Activated naive CD8-positive, alpha-beta T cell treated with anti-CD3 and anti-CD28 coated beads, Interleukin-2, amount 50 U/mL, for 24 hours (primary cell): ENCODE measurements at regions not wholly inside any gene's neighbourhood (a gene's known extent, or its start where the extent isn't known, plus 50 kb on each side); places are given as distances from the start of the nearest gene placed in this dataset.
"Not testable (repeated sequence)": the region's sequence is repeated elsewhere in the genome, so short reads cannot be mapped to it uniquely, and the experiment has no call there.

Experiments
- ATAC-seq: fragments of 150-1000 bp; cut with Tn5 transposase; one replicate; pipeline ENCODE4 v1.10.0; 2021
- DNase-seq: peaks from one replicate; pipeline ENCODE4 v3.0.0; 2021
- H3K27ac Mint-ChIP-seq: one replicate; pipeline ENCODE4 v1.8.0; 2021; ENCODE audit warnings: mild to moderate bottlenecking, mixed read lengths
- H3K27me3 Mint-ChIP-seq: one replicate; pipeline ENCODE4 v1.8.0; 2021; ENCODE audit warnings: mixed read lengths
- H3K36me3 Mint-ChIP-seq: one replicate; pipeline ENCODE4 v1.8.0; 2021; ENCODE audit warnings: low read depth, mixed read lengths
- H3K4me1 Mint-ChIP-seq: one replicate; pipeline ENCODE4 v1.8.0; 2021; ENCODE audit warnings: mixed read lengths
- H3K4me3 Mint-ChIP-seq: one replicate; pipeline ENCODE4 v1.8.0; 2021; ENCODE audit warnings: mild to moderate bottlenecking, moderate library complexity, mixed read lengths
- H3K9me3 Mint-ChIP-seq: one replicate; pipeline ENCODE4 v1.8.0; 2021; ENCODE audit warnings: mixed read lengths

DNA sequence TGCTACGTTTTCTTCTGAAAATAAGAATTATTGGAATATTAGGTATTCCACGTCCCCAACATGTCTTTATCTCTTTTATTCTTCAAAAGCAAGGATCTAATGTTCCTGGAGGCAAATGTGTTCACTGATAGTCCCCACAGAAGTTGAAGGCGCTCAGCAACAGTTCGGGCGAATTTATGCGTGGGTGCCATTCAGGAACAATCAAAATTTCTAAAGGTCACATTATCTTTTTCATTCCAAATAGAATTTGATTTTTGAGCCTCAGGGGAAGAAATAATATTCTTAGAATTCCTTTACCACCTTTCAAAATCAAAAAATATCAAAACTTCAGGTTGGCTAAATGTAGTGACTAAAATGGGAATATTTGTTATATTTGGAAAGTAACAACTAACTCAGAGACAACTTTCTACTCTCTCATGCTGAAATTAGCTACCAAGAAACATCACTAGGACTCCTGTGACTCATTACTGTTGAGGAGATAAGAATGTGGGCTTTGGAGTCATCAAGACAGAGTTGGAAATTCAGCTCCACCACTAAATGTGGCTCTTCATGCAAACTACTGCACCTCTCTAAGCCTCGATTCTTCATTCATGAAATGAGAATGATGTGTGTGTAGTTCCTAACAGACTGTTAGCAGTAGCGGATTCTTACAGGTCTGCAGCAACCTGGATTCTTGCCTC, 72.3 kb upstream of the KIT start:
- Mint-ChIP-seq H3K36me3 (no peaks in the 10 kb centered on the region), H3K4me3 (no peak overlapping the region), H3K9me3 (no peaks in the 10 kb centered on the region), H3K27ac (no peak overlapping the region), H3K4me1 (no peaks in the 10 kb centered on the region), H3K27me3 (peaks cover 3% of the 10 kb centered on the region)
- no peak for ATAC-seq
- no peak for DNase-seq

DNA sequence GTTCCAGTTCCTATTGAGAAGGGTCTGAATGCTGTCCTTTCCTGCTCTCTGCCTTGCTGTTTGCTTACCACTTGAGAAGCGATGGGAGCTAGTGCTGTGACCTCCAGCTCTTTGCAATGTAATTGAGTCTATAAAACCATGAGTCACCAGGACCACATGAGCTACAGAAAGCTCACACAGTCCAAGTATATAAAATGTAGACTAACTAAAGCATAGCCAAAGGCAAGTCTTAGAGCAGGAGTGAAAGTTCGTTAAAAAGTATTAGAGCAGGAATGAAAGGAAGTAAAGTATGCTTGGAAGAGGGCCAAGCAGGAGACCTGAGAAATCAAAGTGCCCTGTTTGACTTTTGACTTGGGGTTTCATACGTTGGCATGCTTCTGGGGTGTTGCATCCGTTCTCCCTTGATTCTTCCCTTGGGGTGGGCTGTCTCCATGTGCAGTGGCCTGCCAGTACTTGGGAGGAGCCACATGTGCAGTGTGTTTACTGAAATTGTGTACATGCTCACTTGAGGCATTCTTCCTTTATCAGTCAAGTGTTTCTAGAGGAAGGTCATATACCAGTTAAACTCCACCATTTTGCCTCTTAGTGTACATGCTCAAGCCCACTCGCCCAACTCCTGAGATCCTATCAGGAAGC, 71.3 kb upstream of the KIT start:
- ATAC-seq (no peak), DNase-seq (no peak)
- H3K27me3 Mint-ChIP-seq, result peaks cover 3% of the 10 kb centered on the region
- no peaks in the 10 kb centered on the region for H3K36me3 Mint-ChIP-seq
- no peaks in the 10 kb centered on the region for H3K9me3 Mint-ChIP-seq
- no peak overlapping the region for H3K4me3 Mint-ChIP-seq
- H3K4me1 Mint-ChIP-seq, result no peaks in the 10 kb centered on the region
- H3K27ac Mint-ChIP-seq, result no peak overlapping the region

DNA sequence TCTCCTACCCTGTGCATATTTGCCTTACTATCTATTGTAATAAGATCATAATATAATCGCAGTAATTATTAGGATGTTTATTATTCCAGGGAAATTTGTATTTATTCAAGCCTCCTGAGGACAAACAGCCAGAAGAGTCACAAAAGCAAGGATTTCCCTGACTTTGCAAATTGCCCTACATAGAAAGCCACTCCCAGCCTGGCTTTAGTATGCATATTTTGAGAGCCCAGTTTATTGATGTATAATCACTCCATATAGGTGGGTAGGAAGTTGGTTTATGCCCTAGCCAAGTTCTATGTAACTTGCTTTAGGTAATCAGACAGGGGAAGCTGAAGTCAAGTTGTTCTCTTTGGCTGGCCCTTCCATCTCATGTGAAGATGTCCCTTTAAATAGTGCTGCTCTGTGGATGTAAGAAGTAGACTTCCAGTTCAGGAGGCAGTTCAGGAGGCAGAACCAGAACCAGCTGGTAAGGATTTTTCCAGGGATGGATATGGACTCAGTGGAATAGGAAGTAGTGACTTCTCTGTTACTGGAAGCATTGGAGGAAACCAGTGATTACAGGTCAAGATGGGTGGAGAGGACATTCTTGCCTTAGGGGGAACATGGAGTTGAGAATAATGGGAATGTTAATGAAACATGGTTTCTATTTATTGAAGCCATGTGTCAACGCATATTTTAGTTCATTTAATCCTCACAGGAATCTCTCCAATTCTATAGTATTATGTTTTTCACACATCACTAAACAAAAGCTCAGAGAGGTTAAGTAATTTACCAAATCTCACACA, 70.5 kb upstream of the KIT start:
- peaks cover 3% of the 10 kb centered on the region for H3K27me3 Mint-ChIP-seq
- no peaks in the 10 kb centered on the region for H3K36me3 Mint-ChIP-seq
- no peaks in the 10 kb centered on the region for H3K4me1 Mint-ChIP-seq
- DNase-seq, result no peak
- H3K9me3 Mint-ChIP-seq, result no peaks in the 10 kb centered on the region
- no peak for ATAC-seq
- H3K27ac Mint-ChIP-seq, result no peak overlapping the region
- no peak overlapping the region for H3K4me3 Mint-ChIP-seq

DNA sequence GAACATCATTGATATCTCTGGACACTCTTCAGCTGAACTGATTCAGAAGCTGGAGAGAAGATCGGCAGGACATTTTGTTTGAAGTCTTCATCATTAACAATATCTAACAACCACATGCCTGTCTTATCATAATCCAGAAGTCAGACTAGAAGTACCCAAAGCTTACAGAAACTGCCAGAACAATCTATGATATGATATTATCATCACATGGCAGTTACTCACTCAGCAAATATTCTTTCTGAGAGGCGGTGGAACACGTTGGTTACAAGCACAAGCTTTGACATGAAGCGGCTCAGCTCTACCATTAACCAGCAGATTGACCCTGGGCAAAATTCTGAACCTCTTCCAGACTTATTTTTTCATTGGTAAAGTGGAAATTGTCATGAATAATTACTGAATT, 69.4 kb upstream of the KIT start:
- no peaks in the 10 kb centered on the region for H3K36me3 Mint-ChIP-seq
- no peaks in the 10 kb centered on the region for H3K4me1 Mint-ChIP-seq
- no peak overlapping the region for H3K4me3 Mint-ChIP-seq
- no peak for DNase-seq
- H3K27ac Mint-ChIP-seq, result no peak overlapping the region
- no peaks in the 10 kb centered on the region for H3K9me3 Mint-ChIP-seq
- no peak for ATAC-seq
- H3K27me3 Mint-ChIP-seq, result peaks cover 2% of the 10 kb centered on the region

DNA sequence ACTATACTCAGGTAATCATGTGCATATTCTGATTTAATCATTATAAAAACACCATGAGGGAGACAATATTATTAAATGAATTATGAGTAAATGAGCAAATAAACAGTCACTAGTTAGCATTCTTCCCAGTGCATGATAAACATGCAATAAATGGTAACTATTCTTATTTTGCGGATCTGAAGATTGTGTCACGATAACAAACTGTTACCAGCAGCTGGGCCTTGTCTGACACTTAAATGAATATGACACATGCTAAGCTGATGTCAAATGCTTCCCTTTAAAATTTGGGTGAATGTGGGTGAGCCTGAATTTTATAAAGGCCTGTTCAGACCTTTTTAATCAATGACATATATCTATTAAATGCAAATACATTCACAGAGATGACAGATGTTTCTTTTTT, 68.2 kb upstream of the KIT start:
- H3K4me3 Mint-ChIP-seq, result no peak overlapping the region
- peaks cover under 1% of the 10 kb centered on the region for H3K9me3 Mint-ChIP-seq
- DNase-seq (no peak), ATAC-seq (no peak)
- H3K36me3 Mint-ChIP-seq, result no peaks in the 10 kb centered on the region
- no peaks in the 10 kb centered on the region for H3K4me1 Mint-ChIP-seq
- no peak overlapping the region for H3K27ac Mint-ChIP-seq
- peaks cover 2% of the 10 kb centered on the region for H3K27me3 Mint-ChIP-seq

DNA sequence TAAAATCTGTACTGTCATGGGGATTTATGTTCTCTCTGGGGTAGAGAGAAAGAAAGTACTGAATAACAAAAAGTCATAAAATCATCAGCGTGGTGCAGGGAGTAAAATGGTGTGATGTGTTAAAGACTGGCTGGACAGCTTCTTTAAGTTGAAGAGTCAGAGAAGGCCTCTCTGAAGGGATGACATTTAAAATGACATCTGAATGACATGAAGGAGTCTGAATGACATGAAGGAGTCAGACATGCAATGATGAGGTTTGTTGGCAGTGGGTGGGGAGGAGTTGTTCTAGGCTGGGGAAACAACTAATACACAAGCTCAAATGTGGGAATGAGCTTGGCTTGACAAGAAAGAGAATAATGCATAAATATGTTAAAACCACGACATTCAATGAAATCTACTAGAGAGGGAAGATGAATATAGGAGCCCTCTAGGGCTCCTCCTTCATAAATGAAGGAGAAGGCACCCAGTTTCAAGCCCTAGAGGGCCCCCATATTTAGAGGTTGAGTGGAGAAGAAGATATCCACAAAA, 63.9 kb upstream of the KIT start:
- DNase-seq (no peak), ATAC-seq (no peak)
- Mint-ChIP-seq H3K36me3 (no peaks in the 10 kb centered on the region), H3K27ac (no peak overlapping the region), H3K9me3 (peaks cover 4% of the 10 kb centered on the region), H3K4me1 (no peaks in the 10 kb centered on the region), H3K4me3 (no peak overlapping the region), H3K27me3 (peaks cover 2% of the 10 kb centered on the region)

DNA sequence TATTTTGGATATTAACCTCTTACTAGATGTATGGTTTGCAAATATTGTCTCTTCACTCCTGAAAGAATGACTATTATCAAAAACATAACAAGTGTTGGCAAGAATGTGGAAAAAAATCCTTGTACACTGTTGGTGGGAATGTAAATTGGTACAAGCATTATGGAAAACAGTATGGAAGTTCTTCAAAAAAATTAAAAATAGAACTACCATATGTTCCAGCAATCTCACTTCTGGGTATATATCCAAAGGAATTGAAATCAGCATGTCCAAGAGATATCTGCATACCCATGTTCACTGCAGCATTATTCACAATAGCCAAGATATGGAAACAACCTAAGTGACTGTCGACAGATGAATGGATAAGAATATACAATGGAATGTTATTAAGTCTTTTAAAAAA, 61.6 kb upstream of the KIT start:
- Mint-ChIP-seq H3K4me3 (no peak overlapping the region), H3K9me3 (peaks cover 4% of the 10 kb centered on the region), H3K27ac (no peak overlapping the region), H3K4me1 (no peaks in the 10 kb centered on the region), H3K36me3 (no peaks in the 10 kb centered on the region), H3K27me3 (peaks cover 2% of the 10 kb centered on the region)
- ATAC-seq (no peak), DNase-seq (no peak)

DNA sequence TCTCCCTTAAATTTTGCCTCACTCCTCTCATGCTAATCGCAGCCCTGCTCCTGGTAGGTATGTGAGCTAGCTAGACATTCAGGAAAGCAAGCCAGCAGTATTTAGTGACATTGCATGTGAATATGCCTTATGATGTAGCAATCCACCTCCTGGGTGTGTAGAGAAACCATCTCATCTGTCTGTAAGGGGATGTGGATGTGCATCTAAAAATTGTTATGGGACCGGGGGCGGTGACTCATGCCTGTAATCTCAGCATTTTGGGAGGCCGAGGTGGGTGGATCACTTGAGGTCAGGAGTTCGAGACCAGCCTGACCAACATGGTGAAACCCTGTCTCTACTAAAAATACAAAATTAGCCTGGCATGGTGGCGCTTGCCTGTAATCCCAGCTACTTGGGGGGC, 60.1 kb upstream of the KIT start:
- H3K27ac Mint-ChIP-seq, H3K4me3 Mint-ChIP-seq, H3K9me3 Mint-ChIP-seq, ATAC-seq, H3K36me3 Mint-ChIP-seq, H3K27me3 Mint-ChIP-seq, H3K4me1 Mint-ChIP-seq, DNase-seq: not testable (repeated sequence)

DNA sequence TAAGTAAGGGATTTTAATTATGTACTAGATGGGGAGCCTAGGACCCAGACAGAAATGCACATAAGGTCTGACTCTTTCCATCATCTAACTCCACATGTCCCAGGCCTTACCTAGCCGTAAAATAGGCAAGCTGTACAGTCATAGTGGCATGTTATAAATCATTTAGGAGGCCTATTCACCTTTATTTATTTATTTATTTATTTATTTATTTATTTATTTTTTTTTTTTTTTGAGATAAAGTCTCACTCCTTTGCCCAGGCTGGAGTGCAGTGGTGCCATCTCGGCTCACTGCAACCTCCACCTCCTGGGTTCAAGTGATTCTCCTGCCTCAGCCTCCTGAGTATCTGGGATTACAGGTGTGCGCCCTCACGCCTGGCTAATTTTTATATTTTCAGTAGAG, 55.6 kb upstream of the KIT start:
- H3K4me3 Mint-ChIP-seq, H3K36me3 Mint-ChIP-seq, ATAC-seq, H3K27ac Mint-ChIP-seq, H3K9me3 Mint-ChIP-seq, H3K27me3 Mint-ChIP-seq, H3K4me1 Mint-ChIP-seq, DNase-seq: not testable (repeated sequence)

DNA sequence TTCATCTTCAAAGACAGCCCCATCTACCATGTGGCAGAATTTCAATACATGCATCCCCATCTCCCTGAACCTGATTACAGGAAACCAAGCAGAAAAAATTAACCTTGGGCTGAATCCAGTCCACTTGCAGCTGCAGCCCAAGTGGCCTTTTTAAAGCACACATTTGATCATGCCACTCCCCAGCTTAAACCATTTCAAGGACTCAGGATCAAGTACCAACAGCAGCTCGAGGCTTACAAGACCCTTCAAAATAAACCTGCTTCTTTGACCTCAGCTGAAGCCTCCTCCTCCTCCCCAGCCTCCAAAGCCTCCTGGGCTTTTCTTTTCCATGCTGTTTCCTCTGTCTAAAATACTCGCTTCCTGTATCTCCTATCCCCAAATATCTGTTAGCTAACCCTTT, 50.7 kb upstream of the KIT start:
- DNase-seq, result no peak
- no peaks in the 10 kb centered on the region for H3K9me3 Mint-ChIP-seq
- no peak overlapping the region for H3K4me3 Mint-ChIP-seq
- no peaks in the 10 kb centered on the region for H3K4me1 Mint-ChIP-seq
- H3K27ac Mint-ChIP-seq, result no peak overlapping the region
- H3K36me3 Mint-ChIP-seq, result no peaks in the 10 kb centered on the region
- ATAC-seq, result no peak
- peaks cover 4% of the 10 kb centered on the region for H3K27me3 Mint-ChIP-seq

DNA sequence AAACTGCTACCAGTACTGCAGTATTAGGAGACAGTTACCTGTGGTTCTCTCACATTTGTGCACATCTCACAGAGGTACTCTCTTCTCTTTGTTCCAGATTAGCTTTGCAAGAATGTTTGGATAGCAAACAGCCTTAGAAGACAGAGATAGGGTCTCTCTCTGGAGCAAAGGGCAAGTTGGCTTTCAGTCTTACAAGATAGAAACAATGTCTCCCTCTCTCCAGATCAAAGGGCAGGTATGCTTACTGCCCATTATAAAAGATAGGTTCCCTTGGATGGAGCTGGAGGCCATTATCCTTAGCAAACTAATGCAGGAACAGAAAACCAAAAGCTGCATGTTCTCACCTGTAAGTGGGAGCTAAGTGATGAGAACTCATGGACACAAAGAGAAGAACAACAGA, 50.2 kb upstream of the KIT start:
- H3K27me3 Mint-ChIP-seq, result peaks cover 4% of the 10 kb centered on the region
- no peak for ATAC-seq
- no peaks in the 10 kb centered on the region for H3K4me1 Mint-ChIP-seq
- no peak for DNase-seq
- no peaks in the 10 kb centered on the region for H3K9me3 Mint-ChIP-seq
- H3K36me3 Mint-ChIP-seq, result no peaks in the 10 kb centered on the region
- no peak overlapping the region for H3K4me3 Mint-ChIP-seq
- no peak overlapping the region for H3K27ac Mint-ChIP-seq
